WI38 (cell line): ENCODE measurements at regions not wholly inside any gene's neighbourhood (a gene's known extent, or its start where the extent isn't known, plus 50 kb on each side); places are given as distances from the start of the nearest gene placed in this dataset.

Experiments
- H3K4me3 ChIP-seq: 2 replicates; pipeline ENCODE4 v1.5.1; 2011; ENCODE audit warnings: low read depth, mild to moderate bottlenecking, control low read depth, low read length
- TF ChIP-seq, protein P1 (sequence below): IDR thresholded peaks from 2 replicates; pipeline ENCODE4 v1.5.1; 2012; ENCODE audit warnings: low read depth, mild to moderate bottlenecking, control low read depth, low read length

DNA sequence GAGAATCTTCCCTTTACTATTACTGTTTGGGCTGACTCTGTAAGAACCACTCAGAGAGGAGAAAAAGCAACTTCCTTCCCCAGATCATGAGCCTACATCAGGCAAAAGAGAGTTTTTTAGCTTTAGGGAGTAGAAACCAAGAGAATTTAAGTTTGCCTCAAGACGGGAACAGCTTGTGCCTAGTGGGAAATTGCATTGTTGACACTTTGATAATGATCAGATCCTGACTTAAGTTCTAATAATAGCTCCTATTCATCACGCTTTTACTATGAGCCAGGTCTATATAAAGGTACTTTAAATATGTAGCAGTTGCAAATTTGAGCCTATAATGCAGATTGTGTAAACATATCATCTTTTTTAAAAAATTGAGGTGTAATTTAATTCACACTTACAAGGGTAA, 298.2 kb downstream of the MAN2A1 start:
- TF ChIP-seq, protein P1, sequence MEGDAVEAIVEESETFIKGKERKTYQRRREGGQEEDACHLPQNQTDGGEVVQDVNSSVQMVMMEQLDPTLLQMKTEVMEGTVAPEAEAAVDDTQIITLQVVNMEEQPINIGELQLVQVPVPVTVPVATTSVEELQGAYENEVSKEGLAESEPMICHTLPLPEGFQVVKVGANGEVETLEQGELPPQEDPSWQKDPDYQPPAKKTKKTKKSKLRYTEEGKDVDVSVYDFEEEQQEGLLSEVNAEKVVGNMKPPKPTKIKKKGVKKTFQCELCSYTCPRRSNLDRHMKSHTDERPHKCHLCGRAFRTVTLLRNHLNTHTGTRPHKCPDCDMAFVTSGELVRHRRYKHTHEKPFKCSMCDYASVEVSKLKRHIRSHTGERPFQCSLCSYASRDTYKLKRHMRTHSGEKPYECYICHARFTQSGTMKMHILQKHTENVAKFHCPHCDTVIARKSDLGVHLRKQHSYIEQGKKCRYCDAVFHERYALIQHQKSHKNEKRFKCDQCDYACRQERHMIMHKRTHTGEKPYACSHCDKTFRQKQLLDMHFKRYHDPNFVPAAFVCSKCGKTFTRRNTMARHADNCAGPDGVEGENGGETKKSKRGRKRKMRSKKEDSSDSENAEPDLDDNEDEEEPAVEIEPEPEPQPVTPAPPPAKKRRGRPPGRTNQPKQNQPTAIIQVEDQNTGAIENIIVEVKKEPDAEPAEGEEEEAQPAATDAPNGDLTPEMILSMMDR = no peak
- H3K4me3 ChIP-seq = no peak overlapping the region

DNA sequence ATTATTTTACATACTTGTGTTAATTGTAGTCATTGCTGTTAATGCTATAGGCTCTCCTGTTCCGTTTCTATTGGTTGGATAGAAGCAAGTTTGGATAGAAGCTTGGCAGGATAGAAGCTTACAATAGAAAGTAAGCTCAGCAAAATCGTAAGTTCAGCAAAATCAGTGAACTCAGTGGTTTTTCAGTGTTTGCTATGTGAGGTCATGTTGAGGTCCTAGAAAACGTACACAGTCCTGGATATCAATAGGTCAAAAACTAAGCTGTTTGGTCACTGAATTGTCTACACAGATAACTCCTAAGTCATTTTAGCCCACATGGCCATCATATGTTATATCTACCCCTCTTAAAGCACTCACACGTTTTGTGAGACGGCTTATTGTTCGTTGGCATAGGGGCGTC, 299.4 kb downstream of the MAN2A1 start:
- TF ChIP-seq, protein P1 = no peak
- no peak overlapping the region for H3K4me3 ChIP-seq

DNA sequence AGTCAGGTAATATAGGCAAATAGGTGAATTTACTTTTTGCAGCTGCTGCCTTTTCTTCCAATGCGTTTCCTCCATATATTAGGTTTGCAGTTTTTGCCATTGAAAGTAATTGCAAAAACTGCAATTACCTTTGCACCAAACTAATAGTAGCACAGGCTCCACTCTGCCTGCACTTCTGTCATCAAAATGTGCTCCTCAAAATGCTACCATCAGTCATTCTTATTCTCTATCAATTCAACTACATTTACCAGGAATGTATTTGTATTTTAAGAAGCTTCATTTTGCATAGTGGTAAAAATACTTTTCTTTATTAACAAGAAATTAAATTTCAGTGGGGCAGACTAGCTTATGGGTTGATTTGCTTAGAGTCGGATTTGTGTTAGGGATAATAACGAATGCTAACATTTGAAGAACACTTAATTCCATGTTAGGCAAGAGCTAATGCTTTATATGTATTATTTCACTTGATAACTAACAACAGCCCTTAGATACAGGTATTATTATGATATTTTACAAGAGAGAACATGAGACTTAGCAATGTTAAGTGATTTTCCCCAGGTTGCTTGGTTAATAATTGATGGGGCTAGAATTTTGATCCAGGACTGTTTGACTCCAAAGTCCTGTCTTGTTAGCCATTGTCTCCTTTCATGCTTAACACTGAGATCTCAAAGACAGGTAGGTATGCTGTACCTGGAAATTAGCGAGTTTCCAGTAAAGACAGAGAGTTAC, 300.4 kb downstream of the MAN2A1 start:
- TF ChIP-seq, protein P1 = no peak
- no peak overlapping the region for H3K4me3 ChIP-seq

DNA sequence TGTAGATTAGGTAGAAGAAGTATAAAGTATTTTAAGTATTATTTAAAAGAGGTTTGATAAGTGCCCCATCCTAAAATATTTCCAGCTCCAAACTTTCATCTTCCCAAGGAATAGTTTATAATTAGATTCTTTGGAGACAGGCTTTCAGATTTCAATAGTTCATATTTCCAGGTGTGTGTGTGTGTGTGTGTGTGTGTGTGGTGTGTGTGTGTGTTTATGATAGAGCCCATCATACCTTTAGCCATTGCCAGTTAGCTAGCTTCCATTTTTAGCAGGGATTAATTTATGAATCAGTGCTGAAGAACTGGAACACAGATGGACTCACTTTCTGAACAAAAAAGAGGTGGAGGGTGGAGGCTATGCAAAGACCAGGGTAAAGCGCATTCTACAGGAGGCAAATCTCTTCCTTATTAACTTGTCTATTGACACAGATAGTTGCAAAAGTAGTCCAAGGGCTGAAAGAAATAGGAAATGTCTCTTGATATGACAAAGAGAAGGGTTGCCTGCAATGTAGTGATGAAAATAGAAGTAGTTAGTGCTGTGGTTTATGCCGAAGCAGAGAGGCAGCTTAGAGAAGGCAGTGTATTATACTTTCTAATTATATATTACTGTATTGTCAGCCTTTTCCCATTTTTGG, 301.1 kb downstream of the MAN2A1 start:
- TF ChIP-seq, protein P1 = no peak
- no peak overlapping the region for H3K4me3 ChIP-seq

DNA sequence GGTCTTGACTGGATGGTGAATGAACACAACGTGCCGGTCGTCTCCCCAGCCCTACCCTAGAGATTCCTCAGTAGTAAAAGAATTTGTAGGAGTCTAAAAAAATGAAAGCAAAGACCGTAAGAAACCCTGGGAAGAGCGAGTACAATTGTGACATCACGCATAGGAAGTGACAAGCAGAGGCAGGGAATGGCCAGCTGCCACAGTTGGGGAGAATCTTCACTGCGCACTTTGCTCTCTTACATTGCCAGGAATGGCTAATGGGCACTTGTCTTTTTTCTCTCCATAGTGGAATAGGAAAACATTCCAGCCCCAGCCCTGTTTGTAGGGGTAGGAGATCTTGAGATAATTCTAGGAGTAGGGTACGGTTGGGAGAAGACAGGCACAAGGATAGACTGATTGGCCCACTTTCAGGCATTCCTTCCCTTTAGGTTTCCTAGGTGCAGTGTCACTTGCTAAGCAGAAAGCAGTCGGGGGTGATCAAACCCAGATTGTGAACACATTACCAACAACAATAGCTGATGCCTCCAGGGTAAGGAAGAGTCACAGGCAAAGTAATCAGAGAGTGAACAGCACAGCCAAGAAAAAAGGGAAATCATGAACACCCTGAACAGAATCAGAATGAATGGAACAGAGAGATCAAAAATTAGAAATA, 302.7 kb downstream of the MAN2A1 start:
- H3K4me3 ChIP-seq = no peak overlapping the region
- TF ChIP-seq, protein P1 = no peak

DNA sequence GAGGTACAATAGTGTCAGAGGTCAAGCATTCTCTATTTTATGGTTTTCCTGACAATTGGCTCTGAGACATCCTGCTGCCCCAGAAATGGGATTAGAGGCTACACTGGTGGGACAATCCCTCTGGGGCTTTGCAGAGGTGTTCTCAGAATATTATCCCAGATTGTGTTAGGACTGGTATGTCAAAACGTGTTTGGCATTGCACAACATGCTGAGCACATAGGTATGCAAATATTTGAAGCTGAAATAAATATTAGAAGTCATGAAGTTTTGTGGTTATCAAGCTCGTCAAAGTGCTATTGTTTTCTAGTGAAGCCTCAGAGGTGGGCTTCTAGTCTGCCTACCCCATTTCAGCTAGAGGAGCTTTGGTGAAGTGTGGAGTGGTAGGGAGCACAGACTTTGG, 304.4 kb downstream of the MAN2A1 start:
- TF ChIP-seq, protein P1 = no peak
- no peak overlapping the region for H3K4me3 ChIP-seq

GRCh38 chr5:109996246-109996645, 306.5 kb downstream of the MAN2A1 start:
- H3K4me3 ChIP-seq = no peak overlapping the region
- TF ChIP-seq, protein P1 = no peak
